HUES48 (cell line): ENCODE measurements at regions not wholly inside any gene's neighbourhood (a gene's known extent, or its start where the extent isn't known, plus 50 kb on each side); places are given as distances from the start of the nearest gene placed in this dataset.

Experiments
- H3K27ac ChIP-seq: one replicate; pipeline ENCODE4 v1.7.0; 2013; ENCODE audit warnings: low read depth, low read length, inconsistent platforms
- H3K27me3 ChIP-seq: 2 replicates; pipeline ENCODE4 v1.6.1; 2013; ENCODE audit warnings: mild to moderate bottlenecking, low read length; ENCODE audit not compliant: control insufficient read depth, insufficient read depth
- H3K36me3 ChIP-seq: 2 replicates; pipeline ENCODE4 v1.6.1; 2013; ENCODE audit warnings: low read length; ENCODE audit not compliant: control insufficient read depth, insufficient read depth
- H3K4me1 ChIP-seq: 2 replicates; pipeline ENCODE4 v1.6.1; 2013; ENCODE audit warnings: mild to moderate bottlenecking, low read length; ENCODE audit not compliant: control insufficient read depth, insufficient read depth
- H3K4me3 ChIP-seq: 2 replicates; pipeline ENCODE4 v1.5.1; 2013; ENCODE audit warnings: mild to moderate bottlenecking, low read depth, low read length
- H3K9ac ChIP-seq: 2 replicates; pipeline ENCODE4 v1.6.1; 2013; ENCODE audit warnings: mild to moderate bottlenecking, low read depth, low read length, moderate library complexity
- H3K9me3 ChIP-seq: 2 replicates; pipeline ENCODE4 v1.6.1; 2013; ENCODE audit warnings: low read length; ENCODE audit not compliant: control insufficient read depth, insufficient read depth

GRCh38 chr13:73732350-73732749 is 401.9 kb downstream of the KLF12 start:
- H3K27ac ChIP-seq, result no peak overlapping the region
- no peak overlapping the region for H3K9ac ChIP-seq
- no peaks in the 10 kb centered on the region for H3K27me3 ChIP-seq
- H3K4me3 ChIP-seq, result no peak overlapping the region
- no peaks in the 10 kb centered on the region for H3K9me3 ChIP-seq
- no peaks in the 10 kb centered on the region for H3K36me3 ChIP-seq
- peaks cover 20% of the 10 kb centered on the region for H3K4me1 ChIP-seq

GRCh38 chr13:73731564-73731963 is 402.6 kb downstream of the KLF12 start:
- Histone ChIP-seq H3K4me1 (peaks cover 20% of the 10 kb centered on the region), H3K4me3 (no peak overlapping the region), H3K9me3 (no peaks in the 10 kb centered on the region), H3K36me3 (no peaks in the 10 kb centered on the region), H3K27ac (peak overlapping the region; percentile 5), H3K27me3 (no peaks in the 10 kb centered on the region), H3K9ac (no peak overlapping the region)

GRCh38 chr13:73730014-73730413 is 404.2 kb downstream of the KLF12 start:
- no peaks in the 10 kb centered on the region for H3K27me3 ChIP-seq
- no peak overlapping the region for H3K9ac ChIP-seq
- no peaks in the 10 kb centered on the region for H3K36me3 ChIP-seq
- H3K9me3 ChIP-seq, result no peaks in the 10 kb centered on the region
- peaks cover 20% of the 10 kb centered on the region for H3K4me1 ChIP-seq
- H3K27ac ChIP-seq, result no peak overlapping the region
- H3K4me3 ChIP-seq, result no peak overlapping the region

- Histone ChIP-seq H3K4me1 (peaks cover 20% of the 10 kb centered on the region), H3K27ac (no peak overlapping the region), H3K9me3 (no peaks in the 10 kb centered on the region), H3K36me3 (no peaks in the 10 kb centered on the region), H3K4me3 (no peak overlapping the region), H3K27me3 (no peaks in the 10 kb centered on the region), H3K9ac (no peak overlapping the region)
These were observed 405.2 kb downstream of the KLF12 start for GRCh38 chr13:73729046-73729445.

GRCh38 chr13:73722120-73722519 is 412.1 kb downstream of the KLF12 start:
- no peaks in the 10 kb centered on the region for H3K27me3 ChIP-seq
- H3K4me1 ChIP-seq, result peaks cover 44% of the 10 kb centered on the region
- no peaks in the 10 kb centered on the region for H3K36me3 ChIP-seq
- peak overlapping the region; percentile 38; the same call in 1 of the 2 replicates for H3K4me3 ChIP-seq
- H3K9me3 ChIP-seq, result no peaks in the 10 kb centered on the region
- H3K9ac ChIP-seq, result no peak overlapping the region; the same call in 1 of the 2 replicates
- peak overlapping the region; percentile 94 for H3K27ac ChIP-seq

- Histone ChIP-seq H3K9ac (no peak overlapping the region), H3K9me3 (no peaks in the 10 kb centered on the region), H3K4me3 (no peak overlapping the region), H3K27me3 (no peaks in the 10 kb centered on the region), H3K27ac (peak overlapping the region; percentile 94), H3K4me1 (peaks cover 48% of the 10 kb centered on the region), H3K36me3 (no peaks in the 10 kb centered on the region)
These were observed 412.6 kb downstream of the KLF12 start for GRCh38 chr13:73721571-73721970.

- Histone ChIP-seq H3K4me3 (no peak overlapping the region), H3K4me1 (peaks cover 53% of the 10 kb centered on the region), H3K36me3 (no peaks in the 10 kb centered on the region), H3K27ac (no peak overlapping the region), H3K27me3 (no peaks in the 10 kb centered on the region), H3K9me3 (no peaks in the 10 kb centered on the region), H3K9ac (no peak overlapping the region)
These were observed 413.9 kb downstream of the KLF12 start for GRCh38 chr13:73720216-73720840.

GRCh38 chr13:73718246-73718645 is 416.0 kb downstream of the KLF12 start:
- H3K9ac ChIP-seq, result no peak overlapping the region
- no peak overlapping the region for H3K27ac ChIP-seq

GRCh38 chr13:73717632-73718031 is 416.6 kb downstream of the KLF12 start:
- H3K9ac ChIP-seq, result no peak overlapping the region
- no peak overlapping the region for H3K27ac ChIP-seq
- no peaks in the 10 kb centered on the region for H3K36me3 ChIP-seq
- H3K9me3 ChIP-seq, result no peaks in the 10 kb centered on the region
- no peaks in the 10 kb centered on the region for H3K27me3 ChIP-seq
- H3K4me3 ChIP-seq, result no peak overlapping the region
- H3K4me1 ChIP-seq, result peaks cover 45% of the 10 kb centered on the region

More at GRCh38 chr13:73718246-73718645, 416.0 kb downstream of the KLF12 start:
- Histone ChIP-seq H3K9me3 (no peaks in the 10 kb centered on the region), H3K27me3 (no peaks in the 10 kb centered on the region), H3K4me1 (peaks cover 51% of the 10 kb centered on the region), H3K4me3 (no peak overlapping the region), H3K36me3 (no peaks in the 10 kb centered on the region)

GRCh38 chr13:73715911-73716510 is 418.2 kb downstream of the KLF12 start:
- Histone ChIP-seq H3K4me1 (peaks cover 39% of the 10 kb centered on the region), H3K36me3 (no peaks in the 10 kb centered on the region), H3K27me3 (no peaks in the 10 kb centered on the region), H3K9ac (no peak overlapping the region), H3K9me3 (no peaks in the 10 kb centered on the region), H3K27ac (no peak overlapping the region), H3K4me3 (no peak overlapping the region)

- Histone ChIP-seq H3K4me1 (peaks cover 32% of the 10 kb centered on the region), H3K4me3 (no peak overlapping the region), H3K27me3 (no peaks in the 10 kb centered on the region), H3K9me3 (no peaks in the 10 kb centered on the region), H3K9ac (no peak overlapping the region), H3K36me3 (no peaks in the 10 kb centered on the region), H3K27ac (no peak overlapping the region)
These were observed 418.9 kb downstream of the KLF12 start for GRCh38 chr13:73715114-73715910.
